NCI-H82 (cell line): ENCODE measurements at regions not wholly inside any gene's neighbourhood (a gene's known extent, or its start where the extent isn't known, plus 50 kb on each side); places are given as distances from the start of the nearest gene placed in this dataset.
A peak's percentile ranks its signal among the peaks of the same experiment; 100 is the strongest.
"Not testable (repeated sequence)": the region's sequence is repeated elsewhere in the genome, so short reads cannot be mapped to it uniquely, and the experiment has no call there.

Experiments
- DNase-seq: peaks from one replicate; lab custom pipeline; 2025; lab: John Stamatoyannopoulos, UW

- DNase-seq, result no peak
Observed at GRCh38 chr3:194043516-194043915, 92.4 kb upstream of the HES1 start.

GRCh38 chr3:194045289-194045688 is 90.7 kb upstream of the HES1 start:
- no peak for DNase-seq

- no peak for DNase-seq
Observed at GRCh38 chr3:194045919-194046318, 90.0 kb upstream of the HES1 start.

- DNase-seq, result no peak
Observed at GRCh38 chr3:194046531-194046930, 89.4 kb upstream of the HES1 start.

DNA sequence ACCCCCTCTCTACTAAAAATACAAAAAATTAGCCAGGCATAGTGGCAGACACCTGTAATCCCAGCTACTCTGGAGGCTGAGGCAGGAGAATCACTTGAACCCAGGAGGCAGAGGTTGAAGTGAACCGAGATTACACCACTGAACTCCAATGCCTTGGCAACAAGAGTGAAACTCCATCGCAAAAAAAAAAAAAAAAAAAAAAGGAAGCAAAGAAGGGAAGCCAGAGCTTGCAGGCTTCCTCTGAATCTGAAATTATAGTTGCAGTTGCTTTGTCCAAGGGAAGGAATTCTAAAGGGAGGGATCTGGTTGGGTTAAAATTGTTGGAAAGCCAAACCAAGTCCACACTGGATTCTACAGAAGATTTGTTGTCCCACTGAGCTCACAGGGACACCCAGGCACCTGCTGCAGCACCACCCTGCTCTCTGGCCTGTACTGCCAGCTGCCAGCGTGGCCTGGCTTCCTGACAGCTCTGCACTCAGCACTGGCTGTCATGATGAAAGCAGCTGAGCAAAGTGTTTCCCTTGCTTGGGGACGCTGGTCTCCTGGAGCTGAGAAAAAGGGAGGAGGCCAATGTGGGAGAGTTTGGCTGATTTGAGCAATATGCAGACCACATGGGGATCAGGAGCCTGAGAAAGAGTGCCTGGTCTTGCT is 88.8 kb upstream of the HES1 start:
- DNase-seq, result no peak

- no peak for DNase-seq
Observed at GRCh38 chr3:194049394-194049793, 86.6 kb upstream of the HES1 start.

DNA sequence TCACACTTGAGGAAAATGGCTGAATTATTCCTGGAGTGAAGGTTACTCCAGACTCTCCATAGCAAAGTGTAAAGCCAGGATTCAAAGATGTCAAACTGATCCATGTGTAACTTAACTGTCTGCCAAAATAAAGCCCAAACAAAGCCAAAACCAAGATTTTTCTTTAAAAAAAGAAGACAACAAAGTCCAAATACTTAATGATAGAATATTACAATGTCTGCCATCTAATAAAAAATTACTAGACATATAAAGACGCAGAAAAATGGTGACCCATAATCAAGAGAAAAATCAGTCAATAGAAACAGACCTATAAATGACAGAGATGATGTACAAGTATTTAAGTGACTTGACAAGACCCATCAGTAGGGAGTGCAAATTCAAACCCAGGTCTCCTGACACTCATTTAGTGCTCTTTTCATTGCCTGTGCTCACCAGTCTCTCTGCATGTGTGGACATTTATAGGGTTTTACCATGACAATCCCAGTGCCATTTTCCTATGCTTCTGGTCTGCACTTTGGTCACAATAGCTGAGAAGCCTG is 85.1 kb upstream of the HES1 start:
- no peak for DNase-seq

DNA sequence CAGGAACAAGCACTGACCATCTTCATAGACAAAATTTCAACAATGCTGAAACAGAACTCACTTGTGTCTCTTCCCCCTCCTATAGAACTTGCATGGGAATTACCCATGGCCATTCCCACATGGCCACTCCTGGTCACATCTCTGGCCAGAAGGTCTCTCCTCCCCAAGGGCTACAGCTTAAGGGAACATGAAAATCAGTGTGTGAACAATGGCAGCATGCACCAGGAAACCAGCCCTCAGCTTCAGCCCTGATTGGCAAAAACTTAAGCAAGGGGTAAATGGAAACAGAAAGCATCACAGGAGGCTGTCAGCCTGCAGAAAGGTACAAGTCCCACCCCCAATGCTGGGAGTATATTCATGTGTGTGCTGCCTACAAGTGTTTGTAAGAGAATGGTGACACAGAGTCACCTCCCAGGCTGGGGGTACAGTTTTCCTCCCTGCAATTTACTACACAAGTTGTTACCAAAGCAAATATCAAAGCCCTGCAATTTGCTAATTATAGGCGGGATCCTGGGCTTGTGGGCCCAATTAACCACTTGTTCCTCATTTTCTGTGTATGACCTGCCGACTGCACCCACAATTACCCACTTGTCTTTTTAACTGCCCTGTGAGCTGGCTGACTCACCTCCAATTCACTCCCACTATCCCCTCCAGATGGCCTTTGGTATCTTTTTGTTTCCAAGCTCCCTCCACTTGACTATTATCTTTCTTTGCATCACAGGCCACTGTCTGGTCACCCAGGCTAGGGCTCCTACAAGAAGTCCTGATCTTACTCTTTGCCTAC is 84.4 kb upstream of the HES1 start:
- no peak for DNase-seq

DNA sequence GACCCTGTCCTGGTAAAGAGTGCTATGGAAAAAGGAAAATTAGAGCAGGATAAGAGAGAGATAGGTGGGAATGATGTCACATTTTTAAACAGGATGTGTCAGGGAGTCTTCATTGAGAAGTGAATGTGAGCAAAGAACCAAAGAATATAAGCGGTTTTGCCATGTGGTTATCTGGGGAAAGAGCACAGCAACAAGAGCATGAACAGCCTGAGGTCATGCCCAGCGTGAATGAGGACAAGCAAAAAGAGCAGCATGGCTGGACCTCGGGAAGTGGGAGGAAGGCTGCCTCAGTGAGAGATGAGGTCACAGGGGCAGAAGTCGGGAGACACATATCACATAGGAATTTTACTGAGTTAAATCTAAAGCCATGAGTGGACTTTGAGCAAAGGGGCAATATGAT is 82.8 kb upstream of the HES1 start:
- no peak for DNase-seq

- no peak for DNase-seq
Observed at GRCh38 chr3:194054016-194054415, 81.9 kb upstream of the HES1 start.

DNA sequence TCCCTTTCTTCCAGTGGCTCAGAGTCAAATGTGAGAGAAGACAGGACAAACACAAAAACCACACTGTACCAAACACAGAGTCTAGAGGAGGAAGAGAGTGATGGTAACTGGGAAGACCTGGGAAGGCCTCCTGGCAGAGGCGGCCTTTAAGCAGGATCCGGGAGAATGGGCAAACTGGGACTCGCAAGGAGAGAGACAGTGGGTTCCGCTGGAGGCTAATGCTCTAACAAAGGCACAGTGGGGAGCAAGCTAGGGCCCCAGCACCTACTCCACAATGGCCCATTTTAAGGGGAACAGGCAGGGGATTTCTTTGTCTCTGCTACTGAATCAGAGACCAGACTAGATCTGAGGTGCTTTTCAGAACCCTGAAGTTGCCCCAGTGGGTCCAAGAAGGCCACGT is 81.4 kb upstream of the HES1 start:
- DNase-seq, result no peak

GRCh38 chr3:194054961-194055360 is 81.0 kb upstream of the HES1 start:
- DNase-seq, result no peak

DNA sequence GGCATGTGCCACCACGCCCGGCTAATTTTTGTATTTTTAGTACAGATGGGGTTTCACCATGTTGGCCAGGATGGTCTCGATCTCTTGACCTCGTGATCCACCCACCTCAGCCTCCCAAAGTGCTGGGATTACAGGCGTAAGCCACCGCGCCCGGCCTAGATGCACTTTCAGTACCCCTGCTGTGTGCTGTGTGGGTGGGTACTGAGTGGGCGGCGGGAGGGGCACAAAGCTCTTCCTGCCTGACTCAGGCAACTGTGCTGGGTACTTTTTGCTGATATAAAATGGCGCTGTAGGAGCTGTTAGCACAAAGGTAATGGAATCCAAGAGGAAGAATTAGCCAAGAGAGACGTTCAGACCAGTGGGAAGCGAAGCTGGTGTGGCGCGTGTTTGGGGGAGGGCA is 79.6 kb upstream of the HES1 start:
- DNase-seq, result not testable (repeated sequence)

DNA sequence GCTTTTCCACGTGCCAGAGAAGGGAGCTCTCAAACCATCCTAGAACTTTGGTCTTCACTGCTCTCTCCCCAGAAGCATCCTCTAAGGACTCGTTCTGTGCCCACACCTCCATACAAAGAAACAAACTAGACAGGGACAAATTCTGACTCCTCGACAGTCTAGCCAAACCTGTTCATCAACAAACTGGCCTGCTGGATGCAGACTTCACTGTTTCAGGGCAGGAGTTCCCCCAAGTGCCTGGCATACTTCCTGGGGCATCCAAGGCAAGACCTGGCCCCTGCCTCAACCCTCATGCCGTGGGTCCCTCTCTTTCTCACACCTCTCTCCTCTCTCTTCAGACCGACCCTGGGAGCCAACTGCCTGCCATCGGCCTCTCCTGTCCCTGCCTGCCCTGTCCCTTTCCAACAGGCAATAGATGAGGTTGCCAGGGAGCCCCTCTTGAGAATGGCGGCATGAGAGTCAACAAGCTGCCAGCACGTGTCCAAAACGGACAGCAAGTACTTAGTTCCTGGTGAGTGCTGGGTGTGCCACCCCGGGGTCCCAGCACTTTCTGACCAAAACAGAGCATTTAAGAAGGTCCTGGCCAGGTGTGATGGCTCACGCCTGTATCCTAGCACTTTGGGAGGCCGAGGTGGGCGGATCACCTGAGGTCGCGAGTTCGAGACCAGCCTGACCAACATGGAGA is 79.1 kb upstream of the HES1 start:
- DNase-seq, result no peak

GRCh38 chr3:194057570-194058188 is 78.3 kb upstream of the HES1 start:
- DNase-seq, result no peak

- DNase-seq, result peak; percentile 66
Observed at GRCh38 chr3:194058189-194058571, 77.8 kb upstream of the HES1 start.

DNA sequence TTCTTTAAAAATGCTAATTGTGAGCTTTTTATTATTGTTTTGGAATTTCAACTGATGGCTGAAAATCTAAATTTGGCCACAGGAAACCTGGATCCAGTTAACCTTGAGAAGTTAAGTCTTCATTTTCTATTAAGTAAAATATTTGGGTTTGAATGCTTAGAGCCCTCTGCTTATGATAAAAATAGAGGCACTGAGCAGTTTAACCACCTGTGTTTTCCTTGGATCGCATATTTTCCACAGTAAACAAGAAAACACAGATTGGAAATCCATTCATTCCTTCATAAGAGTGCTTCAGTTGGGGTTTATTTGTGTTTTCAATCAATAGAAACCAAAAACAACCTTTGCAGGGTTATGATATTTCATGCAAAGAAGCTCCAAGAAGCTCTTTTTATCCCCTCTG is 77.2 kb upstream of the HES1 start:
- no peak for DNase-seq

GRCh38 chr3:194061421-194062030 is 74.4 kb upstream of the HES1 start:
- DNase-seq, result no peak

- DNase-seq, result no peak
Observed at GRCh38 chr3:194062830-194063229, 73.1 kb upstream of the HES1 start.

GRCh38 chr3:194064380-194065332 is 71.3 kb upstream of the HES1 start:
- DNase-seq, result no peak

- not testable (repeated sequence) for DNase-seq
Observed at GRCh38 chr3:194067327-194067726, 68.6 kb upstream of the HES1 start.
